GM21717 (cell line): ENCODE measurements at regions not wholly inside any gene's neighbourhood (a gene's known extent, or its start where the extent isn't known, plus 50 kb on each side); places are given as distances from the start of the nearest gene placed in this dataset.

Source experiments
- ATAC-seq: cut with Tn5 transposase; IDR thresholded peaks from one replicate; pipeline ENCODE4 v1.9.1; 2021; ENCODE audit warnings: mild to moderate bottlenecking, moderate library complexity; ENCODE audit not compliant: unreplicated experiment

DNA sequence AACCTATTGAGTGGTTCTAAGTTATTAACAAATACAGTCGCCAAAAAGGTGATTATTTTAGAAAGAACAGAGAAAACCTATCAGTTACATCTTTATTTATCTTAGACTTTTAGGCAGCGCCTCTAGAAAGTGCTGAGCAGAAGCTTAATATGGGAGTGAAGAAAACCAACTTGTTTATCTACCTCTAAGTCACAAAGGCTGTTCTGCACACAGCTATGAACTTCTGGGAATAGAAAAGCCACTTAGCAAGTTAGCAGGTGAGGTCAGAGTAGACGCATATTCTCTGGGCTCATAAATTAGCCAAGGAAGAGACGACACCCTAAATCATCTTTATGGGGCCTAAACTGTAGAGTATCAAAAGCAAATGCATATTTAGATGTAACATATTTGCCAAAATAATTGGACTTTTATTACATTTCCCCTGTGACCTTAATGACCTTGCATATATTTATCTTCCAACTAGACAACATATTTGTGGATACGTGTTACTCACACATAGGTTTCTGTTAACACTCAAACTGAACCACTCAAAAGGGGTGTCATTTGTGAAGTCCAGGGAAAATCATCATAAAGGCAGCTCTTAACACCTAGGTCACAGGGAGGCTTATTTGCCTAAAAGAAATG is 267.1 kb downstream of the ADGB start:
- ATAC-seq: no peak

- no peak for ATAC-seq
These were observed 268.1 kb downstream of the ADGB start for GRCh38 chr6:146866731-146867414.

GRCh38 chr6:146868671-146869209 is 270.0 kb downstream of the ADGB start:
- no peak for ATAC-seq

DNA sequence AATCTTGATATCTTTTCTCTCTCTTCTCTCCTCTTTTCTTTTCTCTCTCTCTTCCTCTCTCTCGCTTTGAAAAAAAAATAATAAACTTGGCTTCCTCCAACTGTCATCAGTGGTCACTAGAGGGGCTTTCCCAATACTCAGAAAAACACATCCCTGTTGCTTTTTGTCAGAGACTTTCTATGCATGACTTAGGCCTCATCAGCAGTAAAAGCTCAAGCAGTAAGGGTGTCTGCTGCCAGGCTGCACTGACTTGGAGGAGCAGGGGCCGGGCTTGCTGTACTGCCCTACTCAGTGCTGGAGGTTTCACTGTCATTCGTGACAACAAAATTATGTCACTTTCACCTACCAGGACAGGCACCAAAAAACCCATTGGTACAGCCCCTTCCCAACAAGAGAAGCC is 272.0 kb downstream of the ADGB start:
- peak; percentile 69 for ATAC-seq

GRCh38 chr6:146871611-146872425 is 273.0 kb downstream of the ADGB start:
- no peak for ATAC-seq

DNA sequence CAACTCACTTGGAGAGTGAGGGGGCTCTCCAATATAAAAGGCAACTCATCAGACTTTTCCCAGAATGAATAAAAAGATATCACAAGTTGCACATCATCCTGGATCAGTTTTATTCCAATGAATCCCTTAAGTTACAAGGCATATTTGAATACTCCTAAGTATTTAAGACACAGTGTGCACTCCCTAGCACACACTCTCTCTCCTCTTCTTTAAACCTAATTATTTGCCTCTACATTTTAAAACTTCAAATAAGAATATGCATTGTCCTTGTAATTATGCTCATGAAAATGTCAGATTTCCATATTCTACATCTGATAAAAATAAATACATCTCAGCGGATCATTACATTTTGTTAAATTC is 273.6 kb downstream of the ADGB start:
- no peak for ATAC-seq

DNA sequence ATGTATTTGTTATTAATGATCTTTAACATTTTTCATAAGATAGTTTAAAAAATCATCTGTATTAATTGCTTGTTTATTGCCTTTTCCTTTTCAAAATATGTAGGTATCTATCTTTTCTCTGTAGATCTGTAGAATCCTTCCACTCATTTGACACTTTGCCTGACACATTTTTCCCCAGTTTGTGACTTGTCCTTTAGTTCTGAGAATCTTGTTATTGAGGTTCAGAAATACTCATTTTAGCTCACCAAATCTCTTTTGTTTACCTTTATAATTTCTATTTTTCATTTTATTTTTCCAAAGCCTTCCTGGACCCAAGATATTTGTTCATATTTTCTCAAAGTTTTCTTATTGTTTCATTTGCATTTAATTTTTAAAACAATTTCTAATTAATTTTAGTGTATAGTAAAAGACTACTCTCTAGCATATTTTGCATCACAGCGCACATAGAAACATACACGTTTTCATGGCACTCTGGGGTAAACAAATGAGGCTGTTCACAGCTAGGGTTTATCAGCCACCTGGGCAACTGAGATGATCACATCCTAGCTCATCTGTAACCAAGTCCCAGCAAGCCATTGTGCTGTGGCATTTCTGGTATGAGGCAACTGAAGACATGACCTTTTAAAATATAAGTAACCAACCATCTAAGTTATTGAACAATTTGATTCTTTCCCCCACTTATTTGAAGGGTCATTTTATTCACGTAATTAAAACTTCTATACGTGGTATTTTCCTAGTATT is 275.7 kb downstream of the ADGB start:
- no peak for ATAC-seq

GRCh38 chr6:146875927-146876270 is 277.1 kb downstream of the ADGB start:
- ATAC-seq: no peak

DNA sequence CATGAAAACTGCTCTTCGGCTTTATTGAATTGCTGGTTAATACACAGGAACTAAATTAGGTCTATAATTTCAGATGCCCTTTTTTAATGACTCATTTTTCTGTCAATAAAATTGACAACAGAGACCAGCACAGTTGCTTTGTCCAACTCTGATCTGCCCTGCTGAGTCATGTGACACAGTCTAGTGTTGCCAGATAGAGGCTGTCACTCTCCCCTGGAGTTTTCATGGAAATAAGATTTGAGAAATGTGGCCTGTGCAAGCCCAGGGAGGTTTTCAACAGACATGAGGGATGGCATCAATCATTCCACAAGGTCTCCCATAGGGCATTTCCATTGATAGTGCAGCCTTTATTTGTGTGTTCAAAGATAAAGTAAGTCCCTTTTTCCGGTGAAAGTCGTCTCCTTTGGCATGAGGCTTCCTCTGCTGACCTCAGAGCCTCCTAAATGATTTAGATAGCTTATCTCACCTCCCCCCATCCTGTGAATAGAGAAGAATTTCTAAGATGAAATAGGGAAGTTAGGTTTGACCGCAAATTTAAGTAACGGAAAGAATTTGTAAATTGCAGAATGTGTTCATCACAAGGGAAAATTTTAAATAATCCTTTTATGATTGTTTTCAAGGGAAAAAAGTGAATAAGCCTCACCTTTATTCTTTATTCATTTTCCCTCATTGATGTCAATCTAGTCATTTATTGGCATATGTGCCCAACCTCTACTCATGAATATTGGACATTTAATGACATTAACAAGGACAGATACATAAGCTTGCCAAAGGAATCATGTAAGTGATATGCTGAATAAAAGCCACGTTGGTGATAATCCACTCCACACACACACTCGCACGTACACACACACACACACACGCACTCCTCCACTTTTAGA is 277.7 kb downstream of the ADGB start:
- no peak for ATAC-seq

GRCh38 chr6:146878168-146878951 is 279.6 kb downstream of the ADGB start:
- no peak for ATAC-seq

- ATAC-seq: no peak
These were observed 280.2 kb downstream of the ADGB start for GRCh38 chr6:146878952-146879340.

DNA sequence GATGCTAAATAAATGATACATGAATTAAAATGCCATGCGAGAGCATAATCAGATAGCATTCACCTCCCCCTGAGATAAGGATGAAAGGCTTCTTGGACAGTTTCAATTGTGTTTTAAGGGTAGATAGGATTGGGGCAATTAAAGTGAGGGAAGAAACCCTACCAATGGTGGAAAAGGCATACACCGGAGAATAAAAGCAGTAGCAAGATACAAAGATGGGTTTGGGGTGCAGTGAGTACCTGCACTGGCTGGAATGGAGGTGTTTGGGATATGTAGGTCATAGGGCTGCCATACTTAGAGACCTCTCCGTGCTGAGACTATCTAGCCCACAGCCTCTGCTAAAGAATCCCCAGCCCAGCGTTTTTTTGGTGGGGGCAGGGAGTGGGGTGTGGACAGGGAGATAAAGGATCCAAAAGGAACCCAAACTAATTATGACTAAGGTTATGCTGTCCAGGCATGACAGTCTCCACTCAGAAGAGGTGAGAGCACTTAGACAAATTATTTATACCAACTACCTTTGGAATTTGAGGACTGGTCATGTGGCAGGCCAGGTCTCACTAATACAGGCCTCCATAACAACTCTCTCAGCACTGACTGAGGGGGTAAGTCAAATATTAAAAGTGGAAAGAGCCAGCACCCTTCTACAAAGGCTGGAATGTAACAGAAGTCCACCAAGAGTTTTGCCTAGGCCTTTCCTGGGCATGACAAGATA is 280.8 kb downstream of the ADGB start:
- ATAC-seq: no peak

- no peak for ATAC-seq
These were observed 282.7 kb downstream of the ADGB start for GRCh38 chr6:146881228-146882181.

DNA sequence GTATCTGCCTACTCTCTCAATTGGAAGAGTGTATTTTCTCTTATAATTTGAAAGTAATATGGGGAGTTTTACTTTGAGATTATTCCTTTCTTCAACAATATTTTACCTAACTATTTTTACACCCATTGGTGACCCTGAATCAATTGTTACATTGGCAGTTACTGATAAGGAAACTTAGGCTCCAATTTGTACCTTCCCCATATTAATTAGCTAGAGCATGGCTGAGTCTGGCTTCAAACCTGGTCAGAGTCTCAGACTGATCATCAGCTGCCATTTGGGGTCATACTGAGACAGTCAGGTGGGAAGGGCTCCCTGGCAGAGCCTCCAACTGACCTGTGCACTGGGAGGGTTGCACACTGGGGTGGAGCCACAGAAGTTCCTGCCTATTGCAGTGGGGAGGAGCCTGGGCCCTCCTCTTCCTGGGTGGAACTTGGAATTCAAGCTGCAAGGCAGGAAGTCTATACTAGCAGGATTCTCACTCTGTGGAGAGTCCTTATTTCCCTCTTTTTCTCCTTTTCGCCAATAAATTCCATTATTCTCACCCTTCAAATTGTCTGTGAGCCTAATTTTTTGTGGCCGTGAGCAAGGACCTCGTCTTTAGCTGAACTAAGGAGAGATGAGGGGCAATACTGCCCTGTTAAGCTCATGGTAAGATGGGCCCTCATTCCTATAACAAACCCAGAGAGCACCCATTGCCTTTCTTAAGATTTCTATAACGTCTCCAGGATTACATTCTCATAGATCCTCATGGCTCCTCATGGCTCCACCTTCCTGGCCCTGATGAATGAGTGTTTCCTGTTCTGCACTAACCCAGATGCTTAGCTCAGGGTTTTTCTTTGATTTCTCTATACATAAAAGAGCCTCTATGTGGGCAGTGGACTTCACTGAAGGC is 285.1 kb downstream of the ADGB start:
- no peak for ATAC-seq

DNA sequence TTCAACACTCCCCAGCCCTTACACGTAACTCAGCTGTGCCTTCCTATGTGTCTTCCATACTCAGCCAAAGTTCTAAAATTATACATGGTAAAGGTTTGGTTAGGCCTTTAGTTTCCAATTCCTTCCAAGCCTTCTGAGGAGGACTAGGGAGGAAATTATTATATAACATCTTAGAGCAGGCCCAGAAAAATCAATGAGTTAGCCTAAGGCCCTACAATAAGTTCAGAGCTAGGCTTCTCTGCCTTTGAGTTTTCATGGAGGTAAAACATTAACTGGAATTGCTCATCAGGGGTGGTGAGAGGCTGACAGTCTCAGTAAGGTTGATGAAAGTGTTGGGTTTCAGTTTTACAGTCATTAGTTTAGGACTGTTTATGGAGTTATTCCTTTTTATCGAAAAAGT is 286.0 kb downstream of the ADGB start:
- ATAC-seq: no peak

- ATAC-seq: no peak
These were observed 287.1 kb downstream of the ADGB start for GRCh38 chr6:146885708-146886457.
